ENCODE measurements at regions not wholly inside any gene's neighbourhood (a gene's known extent, or its start where the extent isn't known, plus 50 kb on each side); places are given as distances from the start of the nearest gene placed in this dataset.

DNA sequence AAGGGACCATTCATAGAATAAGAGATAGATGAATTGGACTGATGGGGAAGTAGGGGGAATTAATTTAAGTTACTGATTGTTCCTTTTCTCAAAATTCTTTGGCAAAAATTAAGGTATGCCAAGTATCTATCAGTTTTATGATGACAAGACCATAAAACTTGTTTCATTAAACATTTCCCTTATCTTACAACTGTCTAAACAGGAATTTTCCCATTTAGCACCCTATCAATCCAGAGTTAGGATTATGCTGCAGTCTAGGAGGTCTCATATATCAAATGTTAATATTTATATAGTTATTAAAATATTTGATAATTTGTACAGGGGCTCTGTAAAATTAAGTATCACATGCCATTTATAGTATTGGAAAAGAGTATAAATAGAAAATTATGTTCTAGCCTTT, 51.5 kb upstream of the ARID1B start:
- H3K4me3 ChIP-seq (ENCODE audit: low read depth, low read length) = no peak overlapping the region
- DNase-seq (ENCODE audit: low read depth) = no peak
- TF ChIP-seq, protein P1, sequence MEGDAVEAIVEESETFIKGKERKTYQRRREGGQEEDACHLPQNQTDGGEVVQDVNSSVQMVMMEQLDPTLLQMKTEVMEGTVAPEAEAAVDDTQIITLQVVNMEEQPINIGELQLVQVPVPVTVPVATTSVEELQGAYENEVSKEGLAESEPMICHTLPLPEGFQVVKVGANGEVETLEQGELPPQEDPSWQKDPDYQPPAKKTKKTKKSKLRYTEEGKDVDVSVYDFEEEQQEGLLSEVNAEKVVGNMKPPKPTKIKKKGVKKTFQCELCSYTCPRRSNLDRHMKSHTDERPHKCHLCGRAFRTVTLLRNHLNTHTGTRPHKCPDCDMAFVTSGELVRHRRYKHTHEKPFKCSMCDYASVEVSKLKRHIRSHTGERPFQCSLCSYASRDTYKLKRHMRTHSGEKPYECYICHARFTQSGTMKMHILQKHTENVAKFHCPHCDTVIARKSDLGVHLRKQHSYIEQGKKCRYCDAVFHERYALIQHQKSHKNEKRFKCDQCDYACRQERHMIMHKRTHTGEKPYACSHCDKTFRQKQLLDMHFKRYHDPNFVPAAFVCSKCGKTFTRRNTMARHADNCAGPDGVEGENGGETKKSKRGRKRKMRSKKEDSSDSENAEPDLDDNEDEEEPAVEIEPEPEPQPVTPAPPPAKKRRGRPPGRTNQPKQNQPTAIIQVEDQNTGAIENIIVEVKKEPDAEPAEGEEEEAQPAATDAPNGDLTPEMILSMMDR (IDR thresholded peaks at IDR 0.05; ENCODE audit: low read depth, low read length, missing control alignments) = no peak
- in situ Hi-C loops (cut with HindIII; ENCODE audit: low sequenced_read_pairs) = no loop called here

DNA sequence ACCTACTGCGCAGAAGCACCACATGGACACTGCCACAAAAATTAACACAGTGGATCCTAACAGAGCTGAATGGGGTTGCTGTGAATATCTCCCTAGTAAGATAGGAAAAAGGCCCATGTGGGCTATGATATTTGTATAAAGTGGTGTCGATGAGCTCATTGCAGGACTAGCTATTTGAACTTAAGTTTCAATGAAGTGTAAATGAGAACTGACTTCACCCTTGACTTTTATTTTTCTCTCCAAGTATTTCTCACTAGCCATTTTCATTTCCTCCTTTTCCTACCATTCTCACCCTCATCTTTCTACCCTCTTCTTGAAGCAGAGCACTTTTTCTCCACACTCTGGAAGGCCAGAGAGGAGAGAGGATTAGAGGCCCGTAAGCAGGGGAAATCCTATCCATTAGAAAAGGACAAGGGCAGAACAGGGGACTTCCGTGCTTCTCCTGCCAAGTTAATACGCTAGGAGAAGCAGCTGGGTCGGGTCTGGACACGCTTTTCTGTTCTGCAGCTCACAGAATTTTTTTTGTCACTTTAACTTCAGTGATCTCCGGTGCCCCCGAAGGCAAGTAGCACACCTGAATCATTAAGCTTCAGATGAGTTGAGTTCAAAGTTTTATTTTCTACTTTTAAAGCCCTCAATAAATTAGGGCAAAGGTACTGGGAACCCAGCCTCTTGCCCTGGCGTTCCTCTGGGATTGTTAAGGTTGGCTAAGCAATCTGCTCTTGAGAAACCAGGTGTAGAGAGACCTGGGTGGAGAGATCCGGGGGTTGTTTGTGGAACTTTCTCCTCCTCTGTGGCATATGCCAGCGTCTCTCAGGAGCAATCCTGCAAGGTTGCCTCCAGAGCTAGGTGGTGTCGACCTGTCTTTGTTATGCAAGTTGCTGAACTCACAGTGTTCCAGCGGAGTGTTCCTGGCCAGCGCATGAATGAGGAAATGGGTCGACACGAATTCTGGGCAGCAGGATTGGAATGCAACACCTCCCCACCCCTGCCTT, 56.2 kb upstream of the ARID1B start:
- DNase-seq (ENCODE audit: low read depth) = no peak
- in situ Hi-C loops (cut with HindIII; ENCODE audit: low sequenced_read_pairs) = no loop called here
- H3K4me3 ChIP-seq (ENCODE audit: low read depth, low read length) = no peak overlapping the region
- TF ChIP-seq, protein P1 (IDR thresholded peaks at IDR 0.05; ENCODE audit: low read depth, low read length, missing control alignments) = no peak

DNA sequence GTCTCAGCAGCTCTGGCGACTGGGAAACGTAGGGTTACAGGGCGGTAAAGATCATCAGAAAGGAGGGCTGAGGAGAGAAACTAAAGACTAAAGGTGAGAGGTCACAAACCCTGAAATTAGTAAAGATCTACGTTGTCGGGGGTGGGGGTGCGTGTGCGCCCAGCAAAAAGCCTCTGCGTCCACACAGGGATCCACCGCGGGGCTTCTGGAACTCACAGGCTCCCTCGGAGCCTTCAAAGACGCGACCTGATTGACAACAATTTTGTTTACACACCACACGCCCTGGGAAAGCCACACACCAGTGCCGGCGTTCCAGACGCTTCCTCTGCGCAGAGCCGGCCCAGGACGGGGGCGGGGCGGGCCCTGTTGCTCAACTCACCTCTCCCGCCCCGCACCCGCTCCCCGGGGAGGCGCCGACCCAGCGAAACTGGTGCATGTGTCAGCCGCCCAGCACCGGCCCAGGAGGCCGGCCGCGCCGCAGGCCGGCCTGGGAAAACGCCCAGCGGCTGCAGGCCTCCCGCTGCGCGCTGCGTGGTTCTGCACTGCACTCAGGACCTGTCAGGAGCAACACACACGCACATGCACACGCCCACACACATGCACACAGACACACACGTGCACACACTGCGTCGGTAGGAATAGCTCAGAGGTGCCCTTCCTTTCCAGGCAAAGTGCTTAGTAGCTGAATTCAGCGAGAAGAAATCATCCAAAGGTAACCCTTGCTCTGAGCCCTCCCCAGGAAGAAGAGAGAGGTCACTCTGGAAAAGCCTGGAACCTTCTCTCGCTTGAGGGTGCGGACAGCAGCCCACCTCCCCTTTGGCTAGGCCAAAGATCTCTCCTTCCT, 57.2 kb upstream of the ARID1B start:
- DNase-seq (ENCODE audit: low read depth) = peak; percentile 11
- TF ChIP-seq, protein P1 (IDR thresholded peaks at IDR 0.05; ENCODE audit: low read depth, low read length, missing control alignments) = no peak
- in situ Hi-C loops (cut with HindIII; ENCODE audit: low sequenced_read_pairs) = no loop called here
- H3K4me3 ChIP-seq (ENCODE audit: low read depth, low read length) = no peak overlapping the region

DNA sequence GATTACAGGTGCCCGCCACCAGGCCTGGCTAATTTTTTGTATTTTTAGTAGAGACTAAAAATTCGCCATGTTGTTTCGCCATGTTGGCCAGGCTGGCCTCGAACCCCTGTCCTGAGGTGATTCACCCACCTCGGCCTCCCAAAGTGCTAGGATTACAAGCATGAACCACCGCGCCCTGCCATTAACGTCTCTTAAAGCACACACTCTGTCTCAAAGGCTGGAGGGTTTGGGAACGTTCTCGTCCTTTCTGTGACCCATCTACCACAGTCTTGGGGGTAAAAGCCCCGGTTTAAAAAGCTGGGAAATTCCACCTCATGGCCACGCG, 57.8 kb upstream of the ARID1B start:
- in situ Hi-C loops (cut with HindIII; ENCODE audit: low sequenced_read_pairs) = no loop called here
- TF ChIP-seq, protein P1 (IDR thresholded peaks at IDR 0.05; ENCODE audit: low read depth, low read length, missing control alignments) = no peak
- DNase-seq (ENCODE audit: low read depth) = no peak
- no peak overlapping the region for H3K4me3 ChIP-seq (ENCODE audit: low read depth, low read length)

DNA sequence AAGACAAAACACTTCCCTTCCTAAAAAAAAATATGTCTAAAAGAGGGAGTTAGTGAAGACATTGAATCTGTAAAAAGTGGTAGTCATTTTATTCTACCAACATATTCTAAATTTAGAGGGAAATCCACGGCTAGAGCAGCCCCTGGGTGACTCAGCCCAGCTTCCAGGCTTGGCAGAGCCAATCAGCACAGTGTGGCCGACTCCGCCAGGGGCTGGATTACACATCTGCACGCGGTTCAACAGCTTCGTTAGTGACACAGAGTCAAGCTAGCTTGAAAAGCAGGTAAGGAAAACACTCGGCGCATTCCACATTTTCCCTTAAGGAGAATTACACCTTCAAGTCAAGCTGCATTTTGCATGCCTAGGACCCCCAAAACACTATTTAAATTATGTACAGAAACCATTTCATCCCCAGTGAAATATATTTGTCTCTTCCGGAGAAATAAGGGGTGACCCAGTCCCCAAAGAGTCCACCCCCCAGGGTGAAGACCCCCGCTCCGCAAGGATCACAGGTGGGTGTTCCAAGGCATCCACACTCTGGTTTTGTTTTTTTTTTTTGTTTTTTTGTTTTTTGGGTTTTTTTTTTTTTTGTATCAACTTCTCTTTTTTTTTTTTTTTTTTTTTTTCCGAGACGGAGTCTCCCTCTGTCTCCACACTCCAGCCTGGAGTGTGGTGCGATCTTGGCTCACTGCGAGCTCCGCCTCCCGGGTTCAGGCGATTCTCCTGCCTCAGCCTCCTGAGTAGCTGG, 58.4 kb upstream of the ARID1B start:
- no peak overlapping the region for H3K4me3 ChIP-seq (ENCODE audit: low read depth, low read length)
- in situ Hi-C loops (cut with HindIII; ENCODE audit: low sequenced_read_pairs) = no loop called here
- TF ChIP-seq, protein P1 (IDR thresholded peaks at IDR 0.05; ENCODE audit: low read depth, low read length, missing control alignments) = no peak
- no peak for DNase-seq (ENCODE audit: low read depth)

DNA sequence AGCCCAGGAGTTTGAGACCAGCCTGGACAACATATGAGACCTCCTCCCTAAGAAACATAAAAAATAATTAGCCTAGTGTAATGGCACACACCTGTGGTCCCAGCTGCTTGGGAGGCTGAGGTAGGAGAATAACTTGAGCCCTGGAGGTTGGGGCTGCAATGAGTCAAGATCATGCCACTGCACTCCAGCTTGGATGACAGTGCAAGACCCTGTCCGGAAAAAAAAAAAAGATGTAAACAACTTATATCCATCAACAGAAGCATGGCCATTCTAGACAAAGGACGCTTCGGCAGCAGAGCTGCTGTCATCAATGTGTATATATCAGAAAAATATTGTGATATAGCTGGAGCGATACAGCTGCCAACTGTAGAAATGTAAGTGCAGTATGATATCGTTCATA, 59.6 kb upstream of the ARID1B start:
- in situ Hi-C loops (cut with HindIII; ENCODE audit: low sequenced_read_pairs) = no loop called here
- no peak for DNase-seq (ENCODE audit: low read depth)
- no peak overlapping the region for H3K4me3 ChIP-seq (ENCODE audit: low read depth, low read length)
- TF ChIP-seq, protein P1 (IDR thresholded peaks at IDR 0.05; ENCODE audit: low read depth, low read length, missing control alignments) = no peak

Data from astrocyte of the cerebellum (primary cell).